ENCODE measurements at regions not wholly inside any gene's neighbourhood (a gene's known extent, or its start where the extent isn't known, plus 50 kb on each side); places are given as distances from the start of the nearest gene placed in this dataset.
"Not testable (repeated sequence)": the region's sequence is repeated elsewhere in the genome, so short reads cannot be mapped to it uniquely, and the experiment has no call there.

GRCh38 chr12:46493150-46493833 is 120.7 kb upstream of the SLC38A2 start:
- no peak for DNase-seq

- DNase-seq, result no peak
These were observed 120.0 kb upstream of the SLC38A2 start for GRCh38 chr12:46492471-46493085.

- no peak for DNase-seq
These were observed 119.0 kb upstream of the SLC38A2 start for GRCh38 chr12:46491548-46491947.

DNA sequence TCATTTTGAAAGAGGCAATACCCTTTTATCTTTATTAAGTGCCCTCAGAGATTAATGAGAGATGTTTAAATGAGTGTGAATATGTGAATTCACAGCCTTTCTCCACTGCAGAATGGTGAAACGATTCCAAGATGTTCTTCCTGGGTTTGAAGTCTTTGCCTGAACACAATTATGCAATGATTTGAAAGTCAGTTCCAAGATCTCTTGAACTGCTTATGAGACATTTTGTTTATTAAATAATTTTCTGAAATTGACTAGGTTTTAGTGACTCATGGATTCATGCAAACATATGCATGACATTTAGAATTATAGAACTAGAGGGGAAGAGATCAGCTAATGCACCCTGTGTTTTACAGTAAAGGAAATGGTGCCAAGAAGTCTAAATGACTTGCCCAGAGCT is 118.1 kb upstream of the SLC38A2 start:
- no peak for DNase-seq

- DNase-seq, result no peak
These were observed 117.4 kb upstream of the SLC38A2 start for GRCh38 chr12:46489951-46490388.

- no peak for DNase-seq
These were observed 115.1 kb upstream of the SLC38A2 start for GRCh38 chr12:46487567-46488131.

- DNase-seq, result no peak
These were observed 114.0 kb upstream of the SLC38A2 start for GRCh38 chr12:46486588-46486987.

DNA sequence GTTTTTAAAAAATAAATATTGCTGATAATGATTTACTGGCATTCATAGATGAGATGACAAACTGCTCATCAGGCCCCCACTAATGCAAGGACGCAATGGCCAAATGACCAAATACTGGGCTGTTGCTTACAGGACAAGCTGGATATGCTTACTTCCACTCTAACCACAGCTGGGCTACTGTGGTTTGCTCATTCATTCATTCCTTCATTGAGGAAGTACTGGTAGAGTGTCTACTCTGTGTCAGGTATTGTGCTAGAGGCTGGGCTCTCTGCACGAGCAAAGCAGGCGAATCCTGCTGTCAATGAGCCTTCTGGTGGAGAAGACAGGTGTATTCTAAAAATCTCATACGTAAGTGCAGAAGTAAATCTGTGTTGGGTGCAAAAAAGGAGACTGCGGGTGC is 113.3 kb upstream of the SLC38A2 start:
- no peak for DNase-seq

DNA sequence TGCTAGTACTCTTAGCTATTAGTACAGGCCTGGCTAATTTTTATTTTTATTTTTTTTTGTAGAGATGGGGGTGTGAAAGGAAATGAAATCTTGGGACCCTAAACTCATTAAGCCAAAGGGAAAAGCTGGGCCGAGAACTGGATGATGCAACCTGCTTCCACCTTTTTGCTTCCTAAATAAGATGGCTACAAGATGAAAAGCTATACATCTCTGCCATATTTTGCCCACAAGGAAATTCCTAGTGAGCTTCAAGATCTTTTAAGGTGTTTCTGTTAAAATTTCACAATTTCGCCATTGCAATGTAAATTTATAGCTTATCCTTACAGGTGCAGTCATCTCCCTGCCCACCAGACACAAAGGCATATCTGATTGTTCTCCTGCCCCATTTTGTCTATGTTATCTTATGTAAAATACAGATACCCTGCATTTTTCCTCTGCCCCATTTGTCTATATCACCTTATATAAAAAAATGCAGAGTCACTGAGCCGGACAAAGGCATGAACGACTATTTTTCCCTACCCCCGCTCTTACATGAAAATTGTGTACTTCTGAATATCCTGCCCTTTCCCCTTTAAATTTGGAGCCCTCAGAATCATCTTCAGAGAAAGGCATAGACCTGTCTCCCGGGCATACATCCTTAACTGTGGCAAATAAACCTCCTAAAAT is 112.0 kb upstream of the SLC38A2 start:
- DNase-seq, result no peak

GRCh38 chr12:46483572-46484395 is 111.2 kb upstream of the SLC38A2 start:
- no peak for DNase-seq

- DNase-seq, result no peak
These were observed 108.2 kb upstream of the SLC38A2 start for GRCh38 chr12:46480724-46481123.

- DNase-seq, result no peak
These were observed 107.7 kb upstream of the SLC38A2 start for GRCh38 chr12:46480316-46480715.

DNA sequence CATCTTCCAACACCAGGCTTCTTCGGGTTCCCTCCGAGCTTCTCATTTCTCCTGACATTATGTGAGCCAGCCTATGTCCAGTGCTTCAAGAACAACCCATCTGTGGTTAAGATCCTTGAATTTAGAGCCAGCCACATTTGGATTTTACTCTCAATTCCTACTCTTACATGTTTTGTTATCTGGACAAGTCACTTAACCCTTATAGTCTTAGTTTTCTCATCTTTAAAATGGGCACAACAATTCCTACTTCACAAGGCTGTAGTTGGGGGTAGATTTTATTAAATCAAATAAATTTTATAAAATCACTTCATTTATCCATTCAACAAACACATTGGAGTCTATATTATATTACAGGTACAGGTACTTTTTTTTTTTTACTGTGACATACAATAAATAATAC is 105.5 kb upstream of the SLC38A2 start:
- DNase-seq, result no peak

DNA sequence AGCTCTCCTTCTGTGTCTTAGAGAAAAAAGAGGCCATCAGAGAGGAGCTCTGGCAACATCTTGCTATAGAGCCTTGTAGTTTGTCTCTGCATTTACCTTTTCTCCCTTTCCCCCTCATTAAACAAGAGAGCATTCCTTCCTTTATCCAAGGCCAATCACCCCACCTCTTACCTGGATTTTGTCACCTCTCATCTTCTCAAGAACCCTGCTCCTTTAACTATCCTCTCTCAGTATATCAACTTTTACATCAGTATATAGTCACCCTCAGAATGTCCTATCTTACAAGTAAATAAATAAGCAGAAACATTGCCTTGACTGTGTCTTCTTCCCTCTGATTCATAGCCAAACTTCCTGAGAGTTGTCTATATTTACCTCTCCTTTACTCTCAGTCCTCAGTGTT is 105.0 kb upstream of the SLC38A2 start:
- no peak for DNase-seq

- no peak for DNase-seq
These were observed 103.5 kb upstream of the SLC38A2 start for GRCh38 chr12:46475972-46476645.

DNA sequence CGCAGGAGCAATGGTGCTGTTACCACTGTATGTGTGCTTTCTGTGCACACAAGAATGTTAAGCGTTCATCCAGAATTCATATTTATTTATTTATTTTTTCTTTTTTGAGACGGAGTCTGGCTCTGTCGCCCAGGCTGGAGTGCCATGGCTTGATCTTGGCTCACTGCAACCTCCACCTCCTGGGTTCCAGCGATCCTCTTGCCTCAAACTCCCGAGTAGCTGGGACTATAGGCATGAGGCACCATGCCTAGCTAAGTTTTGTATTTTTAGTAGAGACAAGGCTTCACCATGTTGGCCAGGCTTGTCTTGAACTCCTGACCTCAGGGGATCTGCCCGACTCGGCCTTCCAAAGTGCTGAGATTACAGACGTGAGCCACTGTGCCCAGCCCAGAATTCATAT is 101.8 kb upstream of the SLC38A2 start:
- not testable (repeated sequence) for DNase-seq

DNA sequence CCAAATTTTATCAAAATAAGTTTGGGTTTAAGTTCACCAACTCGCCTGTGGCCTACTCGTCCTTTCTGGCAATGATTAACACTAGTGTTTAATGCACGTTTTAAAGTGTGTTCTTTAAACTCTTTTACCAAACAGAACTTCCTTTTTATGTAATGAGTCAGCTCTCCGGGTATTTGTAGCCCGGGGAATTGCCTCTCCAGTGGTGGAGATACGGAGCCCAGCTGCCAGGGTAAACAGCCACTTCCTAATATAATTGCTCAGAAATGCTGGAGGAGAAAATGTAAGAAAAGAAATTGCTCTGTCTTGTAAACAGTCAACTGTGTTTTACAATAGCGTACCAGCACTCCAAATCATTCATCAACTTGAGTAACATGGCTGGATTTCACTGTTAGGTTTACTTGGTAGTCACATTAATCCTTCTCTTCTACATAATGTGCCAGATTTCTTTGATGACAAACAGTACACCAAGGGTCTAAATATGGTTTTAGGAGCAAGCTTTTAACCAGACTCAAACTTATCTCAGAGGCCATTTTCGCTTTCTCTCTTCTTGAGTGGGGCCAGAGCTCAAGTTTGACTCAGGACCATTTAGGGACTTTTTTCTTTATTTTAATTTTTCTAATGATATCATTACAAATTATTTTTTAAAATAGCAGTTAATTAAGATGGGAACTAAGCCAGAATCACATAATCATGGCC is 101.2 kb upstream of the SLC38A2 start:
- DNase-seq, result no peak

DNA sequence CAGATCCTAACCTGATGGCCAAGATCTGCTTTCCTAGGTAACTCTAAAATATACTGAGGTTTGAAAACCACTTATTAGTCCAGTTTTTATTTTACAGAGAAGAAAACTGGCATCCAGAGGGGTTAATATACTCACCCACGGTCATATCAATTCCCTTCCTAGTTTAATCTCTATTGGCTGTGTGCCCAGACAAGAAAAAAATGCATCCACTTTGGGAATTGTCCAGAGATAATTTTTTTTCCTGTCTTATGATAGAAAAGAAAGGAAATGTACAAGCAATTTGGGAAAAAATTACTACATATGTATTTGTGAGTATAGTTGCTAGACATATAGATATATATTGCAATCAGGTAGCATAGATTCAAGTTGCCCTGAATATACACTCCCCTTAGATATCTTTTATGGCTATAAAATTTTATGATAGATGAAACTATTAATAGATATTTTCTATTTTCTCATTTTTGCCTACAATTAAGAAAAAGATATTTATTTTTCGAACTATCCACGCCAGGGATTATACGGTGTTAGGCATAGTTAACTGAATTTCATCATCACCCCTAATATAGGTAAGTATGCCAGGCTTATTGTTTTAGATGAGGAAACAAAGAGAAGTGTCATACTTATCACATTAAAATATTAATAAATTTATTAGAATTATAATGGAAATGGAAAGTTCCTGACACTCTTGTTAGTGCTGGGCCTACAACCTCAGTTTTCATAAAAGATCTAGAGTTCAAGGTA is 100.5 kb upstream of the SLC38A2 start:
- no peak for DNase-seq

DNA sequence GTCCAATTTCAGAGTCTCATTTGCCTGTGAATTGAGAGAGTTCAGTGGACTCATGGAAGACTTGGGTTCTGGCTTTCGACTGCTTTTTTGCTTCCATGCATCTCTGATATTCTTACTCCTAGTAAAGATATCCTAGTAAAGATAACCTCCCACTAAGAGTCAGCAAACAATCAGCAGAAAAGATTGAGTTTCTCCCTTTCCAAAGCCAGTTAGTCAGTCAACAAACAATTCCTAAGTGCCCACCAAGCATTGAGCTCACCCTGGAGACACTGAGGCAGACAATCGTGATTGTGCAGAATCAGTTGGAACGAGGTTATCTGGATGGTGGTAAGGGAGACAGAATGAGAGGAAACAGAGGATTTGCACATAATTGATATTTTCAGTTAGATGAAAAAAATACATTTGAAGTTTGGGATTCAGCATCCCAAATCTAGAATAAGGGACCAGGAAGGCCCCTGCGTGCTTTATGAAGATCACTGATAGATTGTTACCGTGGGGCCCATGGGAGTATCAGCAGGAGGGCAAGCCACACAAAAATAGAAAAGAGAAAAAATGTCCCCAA is 99.7 kb upstream of the SLC38A2 start:
- DNase-seq, result no peak

Data from anterior cingulate cortex (tissue), 58 donors.